GM18499 (cell line): ENCODE measurements at regions not wholly inside any gene's neighbourhood (a gene's known extent, or its start where the extent isn't known, plus 50 kb on each side); places are given as distances from the start of the nearest gene placed in this dataset.

Source experiments
- ATAC-seq: cut with Tn5 transposase; IDR thresholded peaks from one replicate; pipeline ENCODE4 v1.9.1; 2021; ENCODE audit warnings: moderate number of reproducible peaks; ENCODE audit not compliant: insufficient read depth, unreplicated experiment

DNA sequence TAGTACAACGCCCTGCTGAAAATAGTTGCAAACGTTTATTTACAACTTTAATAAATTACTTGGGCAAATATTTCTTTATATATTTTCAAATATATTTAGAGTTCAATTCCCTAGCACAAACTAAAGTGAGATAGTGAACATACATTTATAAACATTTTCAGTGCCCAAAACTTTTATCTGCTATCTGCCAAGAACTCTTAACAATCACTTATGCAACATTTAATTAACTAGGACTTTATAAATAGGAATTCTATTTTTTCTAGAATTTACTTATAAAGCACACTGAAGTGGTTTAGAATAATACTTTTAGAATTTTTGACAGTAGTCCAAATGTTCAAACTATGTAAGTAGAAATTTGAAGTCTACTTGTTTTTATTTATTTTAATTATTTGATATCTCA, 452.6 kb upstream of the RGS17 start:
- ATAC-seq: no peak

DNA sequence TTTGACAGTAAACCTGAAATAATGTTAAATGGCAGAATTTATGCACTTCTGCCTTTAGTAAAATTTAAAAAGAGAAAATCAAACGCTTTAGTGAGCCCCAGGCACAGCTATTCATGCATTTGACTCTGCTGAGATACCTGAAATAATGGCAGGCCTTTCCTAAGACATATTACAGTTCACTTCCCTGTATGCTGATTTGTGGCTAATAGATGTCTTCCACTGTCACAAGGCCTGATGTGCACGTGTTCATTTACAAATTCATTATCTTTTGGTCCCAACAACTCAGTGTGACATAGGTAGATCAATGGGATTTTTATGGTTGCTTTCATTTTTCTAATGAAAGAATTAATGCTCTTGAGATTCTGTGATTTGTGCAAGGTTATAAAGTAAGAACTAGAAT, 449.7 kb upstream of the RGS17 start:
- ATAC-seq: no peak

DNA sequence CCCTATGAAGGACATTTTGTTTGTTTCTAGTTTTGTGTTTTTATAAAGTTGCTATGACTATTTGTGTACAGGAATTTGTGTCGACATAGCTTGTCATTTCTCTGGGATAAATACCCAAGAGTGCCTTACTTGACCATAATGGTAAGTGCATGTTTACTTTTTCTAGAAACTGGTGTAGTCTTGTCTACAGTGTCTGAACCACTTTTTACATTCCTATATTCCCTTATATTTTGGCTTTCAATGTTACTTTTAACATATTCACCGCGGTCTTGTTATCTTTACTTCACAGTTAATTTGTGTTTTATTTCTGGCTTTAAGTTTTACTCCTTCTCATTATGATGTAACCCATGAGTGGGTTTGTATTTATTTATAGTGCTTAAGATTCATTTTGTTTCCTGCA, 444.4 kb upstream of the RGS17 start:
- ATAC-seq: no peak

DNA sequence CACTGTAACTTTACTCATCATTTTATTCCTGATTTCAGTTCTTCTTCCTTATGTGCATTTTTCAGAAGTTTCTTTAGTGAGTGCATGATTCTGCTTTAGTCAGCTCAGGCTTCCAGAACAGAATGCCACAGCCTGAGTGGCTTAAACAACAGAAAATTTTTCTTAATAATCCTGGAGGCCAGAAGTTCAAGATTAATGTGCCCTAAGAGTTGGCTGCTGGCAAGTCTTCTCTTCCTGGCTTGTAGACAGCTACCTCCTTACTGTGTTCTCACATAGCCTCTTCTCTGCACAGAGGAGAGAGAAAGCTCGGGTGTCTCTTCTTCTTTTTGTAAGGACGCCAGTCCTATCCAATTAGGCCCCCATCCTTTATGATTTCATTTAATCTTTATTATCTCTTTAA, 443.1 kb upstream of the RGS17 start:
- no peak for ATAC-seq

DNA sequence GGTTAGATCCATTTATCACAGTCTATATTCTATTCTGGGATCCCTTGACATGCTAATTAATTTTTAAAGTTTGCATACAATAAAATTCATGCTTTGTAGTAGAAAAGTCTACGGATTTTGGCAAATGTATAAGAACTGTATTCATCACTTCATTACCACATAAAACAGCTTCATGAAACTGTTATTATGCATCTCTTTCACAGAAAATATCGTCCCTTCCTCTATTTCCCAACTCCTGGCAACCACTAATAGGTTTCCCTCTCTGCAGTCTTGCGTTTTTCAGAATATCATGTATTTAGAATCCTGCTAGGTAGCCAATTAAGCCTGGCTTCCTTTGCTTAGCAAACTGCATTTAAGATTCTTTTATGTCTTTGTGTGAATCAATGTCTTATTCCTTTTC, 441.3 kb upstream of the RGS17 start:
- ATAC-seq: no peak

DNA sequence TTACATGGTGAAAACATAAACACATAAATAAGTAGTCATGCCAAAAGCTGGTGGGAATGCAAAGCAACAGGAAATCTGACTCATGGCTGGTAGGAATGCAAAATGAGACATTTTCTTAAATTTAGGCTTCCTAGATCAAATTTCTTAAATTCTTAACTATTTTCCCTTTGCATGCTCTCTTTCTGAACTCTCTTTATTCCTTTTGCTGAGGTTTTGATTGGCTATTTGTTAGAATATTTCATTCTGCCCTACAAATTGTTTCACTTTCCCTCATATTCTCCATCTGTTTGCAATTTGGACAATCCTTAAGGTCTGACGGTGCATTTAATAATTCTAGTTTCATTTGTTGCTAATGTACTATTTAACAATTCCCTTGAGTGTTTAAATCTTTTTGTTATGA, 437.5 kb upstream of the RGS17 start:
- no peak for ATAC-seq

DNA sequence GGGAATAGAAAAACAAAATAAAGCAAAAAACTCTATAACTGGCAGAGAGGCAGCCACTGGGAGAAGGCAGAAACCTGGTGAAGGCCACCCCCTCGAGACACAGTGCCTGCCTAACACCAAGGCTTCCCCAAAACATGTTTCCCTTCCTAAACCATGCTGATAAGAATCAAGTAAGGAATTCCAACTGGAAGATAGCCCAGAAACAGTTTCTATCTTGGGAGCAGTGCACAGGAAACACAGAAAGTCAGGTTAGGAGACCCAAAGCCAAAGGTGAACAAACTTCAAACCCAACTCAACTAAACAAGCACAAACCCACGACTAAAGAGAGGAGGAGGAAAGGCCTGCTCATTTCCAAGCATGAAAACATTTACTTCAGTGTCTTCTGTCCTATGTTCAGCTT, 433.7 kb upstream of the RGS17 start:
- no peak for ATAC-seq

DNA sequence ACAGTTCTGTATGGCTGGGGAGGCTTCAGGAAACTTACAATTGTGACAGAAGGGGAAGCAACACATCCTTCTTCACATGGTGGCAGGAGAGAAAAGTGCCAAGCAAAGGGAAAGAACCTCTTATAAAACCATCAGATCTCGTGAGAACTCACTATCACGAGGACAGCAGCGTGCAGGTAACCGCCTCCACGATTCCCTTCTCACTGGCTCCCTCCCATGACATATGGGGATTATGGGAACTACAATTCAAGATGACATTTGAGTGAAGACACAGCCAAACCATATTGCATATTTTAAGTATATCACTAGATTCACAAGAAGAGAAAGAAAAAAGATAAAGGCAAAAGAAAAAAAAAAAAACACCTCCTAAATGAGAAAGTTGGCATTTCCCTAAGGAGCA, 431.9 kb upstream of the RGS17 start:
- no peak for ATAC-seq

DNA sequence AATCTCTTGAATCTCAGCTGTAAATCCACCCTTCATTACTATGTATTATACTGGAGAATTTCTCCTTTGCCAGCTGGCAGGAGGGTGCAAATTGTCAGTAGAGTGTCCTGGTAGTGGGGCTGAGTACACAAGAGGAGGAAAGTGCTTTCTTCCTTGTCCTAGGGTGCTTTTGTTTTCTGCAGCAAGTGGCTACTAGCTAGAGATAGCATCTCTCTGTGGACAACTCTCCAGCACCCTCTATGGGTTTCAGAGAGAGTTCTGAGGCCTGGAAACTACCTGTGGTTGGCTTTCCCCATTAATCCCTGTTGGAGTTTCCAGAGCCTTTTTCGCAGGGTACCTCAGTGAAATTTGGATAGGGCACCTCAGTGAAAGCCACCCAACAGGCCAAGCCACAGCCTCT, 422.5 kb upstream of the RGS17 start:
- no peak for ATAC-seq

DNA sequence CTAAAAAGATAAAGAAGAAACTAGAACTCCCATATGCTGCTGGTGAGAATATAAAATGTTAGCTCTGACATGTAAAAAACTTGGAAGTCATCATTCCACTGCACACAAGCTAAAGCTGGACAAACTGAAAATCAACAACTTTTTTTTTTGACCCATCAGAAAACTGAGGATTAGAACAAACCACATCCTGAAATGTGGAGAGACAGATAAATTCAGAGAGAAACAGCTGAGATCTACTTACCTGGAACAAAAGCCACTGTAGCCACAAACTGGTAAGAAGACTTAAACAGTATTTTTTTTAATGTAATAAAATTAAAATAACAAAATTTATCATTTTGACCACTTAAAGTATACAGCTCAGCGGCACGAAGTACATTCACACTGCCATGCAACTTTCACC, 408.5 kb upstream of the RGS17 start:
- no peak for ATAC-seq

DNA sequence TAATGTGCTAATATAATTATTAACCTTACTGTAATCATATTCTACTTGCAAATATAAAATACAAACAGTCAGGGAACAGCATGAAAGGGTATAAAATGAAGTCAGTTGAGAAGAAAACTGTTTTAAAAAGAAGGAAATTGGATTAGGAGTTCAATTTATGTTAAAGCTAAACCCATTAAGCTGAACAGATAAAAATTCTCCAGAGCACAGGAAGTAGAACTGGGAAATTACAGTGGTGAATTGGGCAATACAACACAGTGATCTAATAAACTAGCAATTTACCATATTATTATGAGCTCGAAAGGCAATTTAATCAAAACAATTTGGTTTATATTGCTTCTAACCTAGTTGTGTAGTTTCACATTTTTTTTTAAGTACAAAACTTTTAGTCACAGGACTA, 407.4 kb upstream of the RGS17 start:
- ATAC-seq: no peak

DNA sequence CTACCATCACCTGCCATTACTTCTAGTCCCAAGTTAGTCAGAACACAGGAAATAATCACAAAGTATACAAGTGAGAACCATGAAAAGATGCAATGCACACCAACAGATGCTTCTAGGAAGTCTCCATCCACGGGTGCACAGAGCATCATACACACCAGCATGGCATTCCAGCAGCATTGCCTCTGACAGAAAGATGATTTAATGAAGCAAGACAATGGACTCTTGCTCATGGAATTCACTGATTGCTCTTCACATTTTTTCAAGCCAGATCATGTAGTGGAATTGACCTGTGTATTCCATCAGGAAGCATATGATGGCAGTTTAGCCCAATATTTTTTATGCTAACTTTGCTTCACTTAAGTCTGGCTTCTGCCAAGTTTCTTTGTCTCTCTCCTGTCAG, 406.3 kb upstream of the RGS17 start:
- no peak for ATAC-seq

DNA sequence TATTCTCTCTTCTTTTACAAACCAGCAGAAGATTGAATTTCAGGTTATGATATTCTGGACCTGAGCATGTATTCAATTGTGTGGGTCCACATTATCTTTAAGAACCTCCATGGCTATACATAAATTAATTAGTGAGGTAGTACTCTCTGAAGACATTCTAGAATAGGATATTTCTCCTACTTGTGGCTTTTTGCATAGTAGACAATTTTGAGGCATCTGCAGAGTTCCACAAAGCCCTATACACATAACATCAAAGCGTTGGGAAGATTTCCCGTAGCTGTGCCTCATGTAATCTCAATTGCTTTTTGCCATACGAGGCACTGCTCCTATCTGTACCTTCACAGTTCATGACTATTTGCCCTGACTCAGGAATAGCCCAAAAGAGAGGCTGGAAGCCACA, 395.4 kb upstream of the RGS17 start:
- ATAC-seq: no peak

DNA sequence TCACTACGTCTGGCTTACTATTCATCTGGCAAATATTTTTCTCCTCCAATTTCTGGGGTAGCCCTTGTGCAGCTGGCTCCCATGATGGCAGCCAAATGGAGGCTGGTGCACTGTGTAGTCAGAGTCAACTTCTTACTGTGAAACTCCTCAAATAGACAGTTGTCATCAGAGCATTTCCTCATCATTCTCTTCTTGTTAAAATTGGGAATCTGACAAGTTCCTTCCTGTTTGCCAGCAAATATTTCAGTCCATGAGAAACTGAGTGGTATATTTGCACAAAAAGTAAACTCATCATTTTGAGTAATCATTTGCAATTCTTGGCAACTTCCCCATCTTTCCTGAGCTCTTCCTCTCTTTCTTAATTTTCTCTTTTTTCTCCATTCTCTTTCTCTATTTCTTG, 394.9 kb upstream of the RGS17 start:
- ATAC-seq: no peak

DNA sequence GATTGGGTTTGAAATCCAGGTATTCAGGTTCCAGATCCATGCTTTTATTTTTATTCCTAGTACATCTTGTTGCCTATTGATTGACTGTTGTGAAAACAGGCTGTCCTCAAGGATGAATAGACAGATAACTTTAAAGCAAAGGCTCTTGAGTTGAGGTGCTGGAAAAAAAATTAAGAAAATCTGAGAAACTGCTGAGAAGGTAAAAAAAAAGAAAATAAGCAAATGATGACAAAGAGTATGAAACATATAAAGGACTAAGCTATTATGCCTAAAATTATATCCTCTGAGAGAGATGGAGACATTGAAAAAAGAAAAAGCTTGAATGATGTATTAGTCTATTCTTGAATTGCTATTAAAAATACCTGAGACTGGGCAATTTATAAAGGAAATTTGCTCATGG, 392.3 kb upstream of the RGS17 start:
- no peak for ATAC-seq

DNA sequence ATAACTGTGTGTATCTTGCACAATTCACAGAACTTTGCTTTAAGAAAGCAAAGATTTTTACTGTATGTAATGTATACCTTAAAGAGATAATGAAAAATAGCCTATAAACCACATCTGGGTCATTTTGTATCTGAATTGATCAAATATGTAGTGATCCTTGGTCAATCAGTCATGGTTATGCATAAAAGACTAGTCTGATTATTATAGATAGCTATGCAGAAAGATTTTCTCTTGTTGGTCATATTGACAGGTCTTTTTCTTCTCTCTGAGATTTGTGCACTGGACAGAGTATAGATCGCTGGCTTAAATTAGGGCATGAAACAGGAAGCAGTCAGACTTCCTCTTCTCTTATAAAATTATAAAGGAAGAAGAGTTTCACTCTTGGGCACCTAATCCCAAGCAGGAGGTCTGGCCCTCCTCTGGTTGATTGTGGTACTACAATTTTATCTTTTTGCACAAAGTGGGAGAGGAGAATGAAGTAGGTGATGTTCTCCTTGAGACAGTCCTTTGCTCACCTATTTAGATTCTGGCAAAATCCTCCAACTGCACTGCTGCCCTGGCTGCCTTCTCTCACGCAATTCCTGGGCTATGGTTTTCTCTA, 380.9 kb upstream of the RGS17 start:
- ATAC-seq: peak; percentile 84

DNA sequence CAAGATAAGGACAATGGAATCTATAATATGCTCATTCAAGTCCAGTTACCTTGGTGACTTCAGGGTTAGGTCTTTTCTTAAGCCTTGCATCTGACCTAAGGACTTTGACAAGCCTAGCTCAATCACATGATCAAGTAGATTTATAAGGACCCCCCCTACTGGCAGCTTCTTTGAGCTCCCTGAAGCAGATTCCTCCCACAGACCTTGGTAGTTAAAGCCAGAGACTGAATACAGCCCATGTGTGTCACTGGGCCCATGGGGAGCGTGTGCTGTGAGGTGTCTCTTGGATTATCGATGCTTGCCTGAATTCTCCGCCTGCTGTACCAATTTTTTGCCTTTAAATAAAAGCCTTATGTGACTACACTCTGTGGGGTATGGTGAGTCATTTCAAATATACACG, 372.7 kb upstream of the RGS17 start:
- no peak for ATAC-seq

DNA sequence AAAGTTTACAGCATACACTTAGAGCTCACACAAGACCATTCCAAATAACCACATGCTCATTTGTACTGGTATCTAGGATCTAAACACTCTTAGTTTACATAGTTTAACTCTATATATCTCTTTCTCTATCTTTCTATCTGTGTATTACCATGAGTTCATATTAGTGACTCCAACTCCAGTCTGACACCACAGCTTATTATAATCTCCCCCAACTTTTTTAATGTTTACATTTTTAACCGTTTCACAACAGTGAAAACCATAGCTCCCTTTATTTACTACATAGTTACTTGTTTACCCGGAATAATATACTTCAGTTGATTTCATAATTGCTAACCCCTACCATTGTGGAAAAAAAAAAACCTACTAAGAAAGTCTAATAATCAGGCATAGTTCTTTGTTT, 362.4 kb upstream of the RGS17 start:
- no peak for ATAC-seq

DNA sequence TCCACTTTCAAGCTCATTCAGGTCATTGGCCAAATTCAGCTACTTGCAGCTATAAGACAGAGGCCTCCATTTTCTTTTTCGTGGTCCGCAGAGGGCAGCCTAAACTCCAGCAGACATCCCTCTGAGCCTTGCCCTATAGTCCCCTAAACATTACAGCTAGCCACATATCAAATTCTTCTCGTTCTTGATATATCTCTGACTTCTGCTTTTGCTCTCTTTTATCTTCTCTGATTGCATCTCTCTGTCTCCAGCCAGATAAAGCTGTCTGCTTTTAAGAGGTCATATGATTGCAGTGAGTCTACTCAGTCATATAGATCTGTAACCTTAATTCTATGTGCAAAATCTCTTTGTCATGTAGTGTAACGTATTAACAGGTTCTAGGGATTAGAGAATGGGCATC, 358.4 kb upstream of the RGS17 start:
- no peak for ATAC-seq

DNA sequence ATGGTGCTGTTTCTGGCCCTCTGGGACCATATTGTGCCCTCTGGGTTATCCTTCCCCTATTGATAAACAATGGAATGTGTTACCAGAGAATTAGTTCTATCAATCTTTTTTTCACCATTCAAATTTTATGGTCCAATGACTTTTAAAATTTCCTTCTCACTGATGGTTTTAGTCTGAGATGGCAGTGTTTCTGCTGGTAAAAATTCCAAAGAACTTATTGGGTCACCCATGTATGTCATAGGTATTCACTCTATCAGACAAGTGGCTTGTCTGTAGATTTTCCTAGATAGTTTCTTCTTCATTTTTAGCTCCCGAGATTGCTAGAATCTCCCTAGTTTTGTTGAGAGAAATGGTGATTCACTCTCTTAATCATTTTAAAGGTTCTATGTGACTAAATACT, 357.2 kb upstream of the RGS17 start:
- ATAC-seq: no peak

DNA sequence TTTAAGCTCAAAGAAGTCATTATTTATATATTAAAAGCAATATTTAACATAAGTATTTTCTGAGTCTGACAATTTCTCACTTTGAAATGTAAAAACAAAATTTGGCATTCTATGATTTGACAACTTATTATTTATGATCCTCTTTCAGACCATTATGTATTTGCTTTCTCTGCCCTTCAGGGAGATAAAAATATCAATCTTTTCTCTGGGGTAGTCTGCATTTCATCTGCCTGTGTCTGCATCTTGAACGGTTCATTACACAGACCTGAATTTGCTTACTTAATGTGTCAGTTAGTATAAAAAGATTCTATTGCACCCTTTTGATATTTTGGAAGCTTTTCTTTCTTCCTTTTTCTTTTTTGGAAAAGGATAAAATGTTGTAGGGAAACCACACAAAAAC, 354.0 kb upstream of the RGS17 start:
- no peak for ATAC-seq

DNA sequence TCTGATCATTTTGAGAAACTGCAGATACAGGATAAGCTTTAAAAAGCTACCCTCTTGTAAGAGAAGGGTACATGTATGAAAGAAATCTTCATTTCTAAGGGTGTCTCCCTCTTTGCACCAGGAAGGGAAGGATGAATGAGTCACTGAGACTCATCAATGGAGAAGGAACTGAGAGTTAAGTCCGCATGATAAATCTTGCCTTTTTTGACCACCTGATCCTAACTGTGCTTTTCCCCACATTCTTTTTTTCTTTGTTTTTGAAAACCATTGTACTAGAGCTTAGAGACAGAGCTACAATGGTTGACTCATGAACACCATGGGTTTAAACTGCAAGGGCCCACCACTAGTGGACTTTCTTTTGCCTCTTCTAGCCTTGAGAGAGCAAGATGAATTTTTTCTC, 353.0 kb upstream of the RGS17 start:
- no peak for ATAC-seq

DNA sequence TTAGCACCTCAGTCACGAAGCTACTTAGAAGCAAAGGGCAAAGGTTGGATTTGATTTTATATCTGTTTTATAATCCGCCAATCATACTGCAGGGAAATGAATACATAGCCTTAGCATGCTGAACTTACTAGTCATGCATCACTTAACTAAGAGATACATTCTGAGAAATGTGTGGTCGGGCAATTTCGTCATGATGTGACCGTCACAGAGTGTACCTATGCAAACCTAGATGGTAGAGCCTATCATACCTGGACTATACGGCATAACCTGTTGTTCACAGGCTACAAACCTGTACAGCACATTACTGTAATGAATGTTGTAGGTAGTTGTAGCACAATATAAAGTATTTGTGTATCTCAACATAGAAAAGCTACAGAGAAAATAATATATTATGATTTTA, 345.2 kb upstream of the RGS17 start:
- ATAC-seq: no peak
